Vagina (tissue), 2 donors: ENCODE measurements at regions not wholly inside any gene's neighbourhood (a gene's known extent, or its start where the extent isn't known, plus 50 kb on each side); places are given as distances from the start of the nearest gene placed in this dataset.

ENCODE experiments used
- DNase-seq, 2 donors: peaks; one replicate each; pipeline ENCODE4 v3.0.0-alpha.2; 2017; ENCODE audit errors: extremely low spot score in 2 of 2
- H3K27ac ChIP-seq: fragments of 200-600 bp; sonication (generic); one replicate; pipeline ENCODE4 v1.5.1; 2019
- H3K27me3 ChIP-seq: fragments of 200-600 bp; sonication (generic); one replicate; pipeline ENCODE4 v1.5.1; 2019
- H3K36me3 ChIP-seq, 2 donors: fragments of 200-600 bp; sonication (generic); one replicate each; pipeline ENCODE4 v1.5.1; 2017 to 2019
- H3K4me1 ChIP-seq: fragments of 200-600 bp; sonication (generic); one replicate; pipeline ENCODE4 v1.5.1; 2019
- H3K4me3 ChIP-seq, 2 donors: fragments of 200-600 bp; sonication (generic); 1 replicate in 1 of 2; 2 replicates in 1 of 2; pipeline ENCODE4 v1.5.1; 2016 to 2019
- H3K9me3 ChIP-seq: fragments of 200-600 bp; sonication (generic); one replicate; pipeline ENCODE4 v1.5.1; 2019
- POLR2A ChIP-seq, 2 donors: fragments of 450-650 bp; IDR thresholded peaks; one replicate each; pipeline ENCODE4 v1.6.1; 2017; ENCODE audit warnings: antibody characterized with exemption in 2 of 2, mild to moderate bottlenecking in 2 of 2, moderate library complexity in 2 of 2
- POLR2AphosphoS5 ChIP-seq, 2 donors: sonication (generic); formaldehyde crosslinking; IDR thresholded peaks; one replicate each; pipeline ENCODE4 v1.9.0; 2017; ENCODE audit warnings: antibody characterized with exemption in 2 of 2, mild to moderate bottlenecking in 2 of 2, low read depth in 1 of 2; ENCODE audit not compliant: insufficient read depth in 1 of 2
- intact Hi-C: fragments of 100-400 bp; cut with DNase I; formaldehyde crosslinking; loops from one replicate; pipeline ENCODE4 v1.15.1; 2023
- TF ChIP-seq, protein P1 (sequence below), 3 experiments: fragments of 450-650 bp in 2 of 3; fragments of 200-600 bp in 1 of 3; sonication (generic) in 1 of 3; IDR thresholded peaks; one replicate each; pipeline ENCODE4 v1.5.1; 2017 to 2019; ENCODE audit warnings: antibody characterized with exemption in 3 of 3, mild to moderate bottlenecking in 2 of 3, moderate library complexity in 2 of 3

DNA sequence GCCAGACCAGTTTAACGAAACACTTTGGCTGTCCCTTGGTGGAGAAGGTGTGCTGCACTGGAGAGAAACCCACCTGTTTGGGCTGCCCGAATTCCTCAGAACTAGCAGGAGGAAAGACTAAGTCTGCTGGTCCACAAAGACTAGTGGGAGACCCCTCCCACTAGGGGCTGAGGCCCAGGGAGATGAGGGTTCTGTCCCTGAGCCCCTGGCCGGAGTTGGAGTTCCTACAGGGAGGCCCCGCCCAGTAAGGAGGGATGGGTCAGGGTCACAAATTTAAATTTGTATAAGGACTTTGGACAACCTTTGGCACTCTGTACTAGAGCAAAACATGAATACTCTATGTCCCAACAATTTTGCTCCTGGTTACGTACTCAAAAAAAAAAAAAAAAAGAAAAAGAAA lies 200.8 kb upstream of the C11orf87 start:
- intact Hi-C loops: no loop called here
- TF ChIP-seq POLR2A (IDR thresholded peaks at IDR 0.05) (no peak), POLR2AphosphoS5 (IDR thresholded peaks at IDR 0.05; ENCODE audit: insufficient read depth in 1 of 2, low read depth in 1 of 2) (no peak)
- TF ChIP-seq, protein P1, sequence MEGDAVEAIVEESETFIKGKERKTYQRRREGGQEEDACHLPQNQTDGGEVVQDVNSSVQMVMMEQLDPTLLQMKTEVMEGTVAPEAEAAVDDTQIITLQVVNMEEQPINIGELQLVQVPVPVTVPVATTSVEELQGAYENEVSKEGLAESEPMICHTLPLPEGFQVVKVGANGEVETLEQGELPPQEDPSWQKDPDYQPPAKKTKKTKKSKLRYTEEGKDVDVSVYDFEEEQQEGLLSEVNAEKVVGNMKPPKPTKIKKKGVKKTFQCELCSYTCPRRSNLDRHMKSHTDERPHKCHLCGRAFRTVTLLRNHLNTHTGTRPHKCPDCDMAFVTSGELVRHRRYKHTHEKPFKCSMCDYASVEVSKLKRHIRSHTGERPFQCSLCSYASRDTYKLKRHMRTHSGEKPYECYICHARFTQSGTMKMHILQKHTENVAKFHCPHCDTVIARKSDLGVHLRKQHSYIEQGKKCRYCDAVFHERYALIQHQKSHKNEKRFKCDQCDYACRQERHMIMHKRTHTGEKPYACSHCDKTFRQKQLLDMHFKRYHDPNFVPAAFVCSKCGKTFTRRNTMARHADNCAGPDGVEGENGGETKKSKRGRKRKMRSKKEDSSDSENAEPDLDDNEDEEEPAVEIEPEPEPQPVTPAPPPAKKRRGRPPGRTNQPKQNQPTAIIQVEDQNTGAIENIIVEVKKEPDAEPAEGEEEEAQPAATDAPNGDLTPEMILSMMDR (IDR thresholded peaks at IDR 0.05): no peak
- Histone ChIP-seq H3K9me3 (no peaks in the 10 kb centered on the region), H3K27me3 (no peaks in the 10 kb centered on the region), H3K36me3 (no peaks in the 10 kb centered on the region), H3K27ac (no peak overlapping the region), H3K4me1 (no peaks in the 10 kb centered on the region), H3K4me3 (no peak overlapping the region)
- no peak for DNase-seq

DNA sequence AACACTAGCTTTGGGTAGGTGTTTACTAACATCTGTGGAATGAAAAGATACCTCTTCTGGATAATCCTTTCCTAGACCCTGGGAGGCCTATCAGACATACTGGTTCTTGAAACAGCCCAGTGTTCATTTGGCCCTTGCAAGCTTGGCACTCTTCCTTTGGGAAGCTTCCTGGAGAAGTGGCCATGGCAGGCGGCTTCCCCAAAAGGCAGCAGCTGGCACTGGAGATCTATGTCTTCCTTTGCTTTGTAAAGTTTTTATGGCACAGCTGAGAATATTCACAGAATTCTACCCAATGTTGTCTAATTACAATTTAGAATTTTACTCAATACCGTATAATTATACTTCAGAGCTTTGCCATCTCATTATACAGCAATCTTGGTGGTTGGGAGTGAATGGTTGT lies 199.2 kb upstream of the C11orf87 start:
- H3K4me3 ChIP-seq: no peak overlapping the region
- no peaks in the 10 kb centered on the region for H3K4me1 ChIP-seq
- intact Hi-C loops: no loop called here
- no peaks in the 10 kb centered on the region for H3K36me3 ChIP-seq
- TF ChIP-seq POLR2A (IDR thresholded peaks at IDR 0.05): no peak
- TF ChIP-seq, protein P1 (IDR thresholded peaks at IDR 0.05): no peak
- no peak for TF ChIP-seq POLR2AphosphoS5 (IDR thresholded peaks at IDR 0.05; ENCODE audit: insufficient read depth in 1 of 2, low read depth in 1 of 2)
- H3K9me3 ChIP-seq: no peaks in the 10 kb centered on the region
- no peak overlapping the region for H3K27ac ChIP-seq
- DNase-seq: no peak
- H3K27me3 ChIP-seq: no peaks in the 10 kb centered on the region

DNA sequence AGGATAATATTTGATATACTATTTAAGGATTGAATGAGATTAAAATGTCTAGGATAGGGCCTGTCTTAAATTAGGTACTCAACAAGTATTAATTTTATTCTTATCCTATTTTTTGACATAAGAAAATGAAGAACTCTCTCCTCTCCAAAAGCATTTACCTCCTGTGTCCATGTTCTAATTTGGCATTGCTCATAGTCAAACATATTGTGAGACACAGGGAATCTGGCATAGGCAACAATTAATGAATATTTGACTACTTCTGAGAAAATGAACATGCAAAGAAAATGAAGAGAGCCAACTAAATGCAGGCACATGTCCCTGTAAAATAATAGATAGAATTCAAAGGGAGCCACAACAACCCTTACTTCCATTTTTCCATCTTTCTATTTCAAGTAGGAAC lies 198.5 kb upstream of the C11orf87 start:
- H3K27me3 ChIP-seq: no peaks in the 10 kb centered on the region
- intact Hi-C loops: no loop called here
- no peaks in the 10 kb centered on the region for H3K36me3 ChIP-seq
- no peaks in the 10 kb centered on the region for H3K4me1 ChIP-seq
- DNase-seq: no peak
- no peak for TF ChIP-seq POLR2A (IDR thresholded peaks at IDR 0.05)
- TF ChIP-seq, protein P1 (IDR thresholded peaks at IDR 0.05): no peak
- TF ChIP-seq POLR2AphosphoS5 (IDR thresholded peaks at IDR 0.05; ENCODE audit: insufficient read depth in 1 of 2, low read depth in 1 of 2): no peak
- H3K27ac ChIP-seq: no peak overlapping the region
- H3K9me3 ChIP-seq: no peaks in the 10 kb centered on the region
- H3K4me3 ChIP-seq: no peak overlapping the region

GRCh38 chr11:109229682-109230081 lies 192.3 kb upstream of the C11orf87 start:
- Histone ChIP-seq H3K27me3 (no peaks in the 10 kb centered on the region), H3K9me3 (no peaks in the 10 kb centered on the region), H3K4me1 (no peaks in the 10 kb centered on the region), H3K27ac (no peak overlapping the region), H3K36me3 (no peaks in the 10 kb centered on the region), H3K4me3 (no peak overlapping the region)
- intact Hi-C loops: no loop called here
- DNase-seq: no peak
- TF ChIP-seq POLR2AphosphoS5 (IDR thresholded peaks at IDR 0.05; ENCODE audit: insufficient read depth in 1 of 2, low read depth in 1 of 2) (no peak), POLR2A (IDR thresholded peaks at IDR 0.05) (no peak)
- TF ChIP-seq, protein P1 (IDR thresholded peaks at IDR 0.05): no peak

DNA sequence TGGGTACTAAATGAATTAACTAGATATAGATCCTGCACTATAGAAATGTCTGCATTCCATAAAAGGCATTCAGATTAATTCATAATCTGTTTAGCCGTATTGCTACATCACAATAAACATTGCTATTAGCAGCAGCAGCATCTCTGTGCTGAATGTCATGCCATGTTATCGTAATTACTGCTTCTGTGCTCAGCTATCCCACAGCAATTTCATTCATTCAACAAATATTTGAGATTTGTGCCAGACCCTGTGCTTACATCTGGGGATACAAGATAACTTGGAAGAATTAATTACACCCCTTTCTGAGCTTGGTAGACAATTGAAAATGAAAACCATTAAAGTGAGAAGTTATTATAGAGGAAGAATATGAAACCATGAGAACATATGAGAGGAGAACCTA lies 185.8 kb upstream of the C11orf87 start:
- DNase-seq: no peak
- Histone ChIP-seq H3K4me3 (no peak overlapping the region), H3K36me3 (no peaks in the 10 kb centered on the region), H3K27ac (no peak overlapping the region), H3K27me3 (no peaks in the 10 kb centered on the region), H3K9me3 (no peaks in the 10 kb centered on the region), H3K4me1 (peaks cover 12% of the 10 kb centered on the region)
- intact Hi-C loops: no loop called here
- TF ChIP-seq, protein P1 (IDR thresholded peaks at IDR 0.05): no peak
- no peak for TF ChIP-seq POLR2AphosphoS5 (IDR thresholded peaks at IDR 0.05; ENCODE audit: insufficient read depth in 1 of 2, low read depth in 1 of 2)
- no peak for TF ChIP-seq POLR2A (IDR thresholded peaks at IDR 0.05)
